ENCODE measurements at regions not wholly inside any gene's neighbourhood (a gene's known extent, or its start where the extent isn't known, plus 50 kb on each side); places are given as distances from the start of the nearest gene placed in this dataset.
"Not testable (repeated sequence)": the region's sequence is repeated elsewhere in the genome, so short reads cannot be mapped to it uniquely, and the experiment has no call there.

GRCh38 chr7:32753872-32754271 is 137.7 kb downstream of the KBTBD2 start:
- not testable (repeated sequence) for H3K79me2 ChIP-seq; H3K9ac ChIP-seq; H3K4me2 ChIP-seq (ENCODE audit: low read length); H3K4me1 ChIP-seq; H2AFZ ChIP-seq; H3K27ac ChIP-seq; H3K27me3 ChIP-seq (ENCODE audit: control insufficient read depth, insufficient read depth, low read length); H3K9me3 ChIP-seq (ENCODE audit: control insufficient read depth, low read length); H3K36me3 ChIP-seq (ENCODE audit: control insufficient read depth, insufficient read depth, low read length); H3K4me3 ChIP-seq (ENCODE audit: low read depth, low read length)

GRCh38 chr7:32748337-32748736 is 143.2 kb downstream of the KBTBD2 start:
- H3K36me3 ChIP-seq (ENCODE audit: control insufficient read depth, insufficient read depth, low read length); H3K4me3 ChIP-seq (ENCODE audit: low read depth, low read length); H3K79me2 ChIP-seq; H3K4me1 ChIP-seq; H3K4me2 ChIP-seq (ENCODE audit: low read length); H3K27me3 ChIP-seq (ENCODE audit: control insufficient read depth, insufficient read depth, low read length); H3K9ac ChIP-seq; H2AFZ ChIP-seq; H3K9me3 ChIP-seq (ENCODE audit: control insufficient read depth, low read length); H3K27ac ChIP-seq: not testable (repeated sequence)

- not testable (repeated sequence) for H3K4me2 ChIP-seq (ENCODE audit: low read length); H3K27ac ChIP-seq; H2AFZ ChIP-seq; H3K36me3 ChIP-seq (ENCODE audit: control insufficient read depth, insufficient read depth, low read length); H3K79me2 ChIP-seq; H3K9ac ChIP-seq; H3K4me3 ChIP-seq (ENCODE audit: low read depth, low read length); H3K9me3 ChIP-seq (ENCODE audit: control insufficient read depth, low read length); H3K27me3 ChIP-seq (ENCODE audit: control insufficient read depth, insufficient read depth, low read length); H3K4me1 ChIP-seq
These were observed 144.0 kb downstream of the KBTBD2 start for GRCh38 chr7:32747443-32748148.

- not testable (repeated sequence) for H3K9me3 ChIP-seq (ENCODE audit: control insufficient read depth, low read length); H3K27ac ChIP-seq; H3K36me3 ChIP-seq (ENCODE audit: control insufficient read depth, insufficient read depth, low read length); H3K79me2 ChIP-seq; H3K4me2 ChIP-seq (ENCODE audit: low read length); H3K4me1 ChIP-seq; H3K4me3 ChIP-seq (ENCODE audit: low read depth, low read length); H2AFZ ChIP-seq; H3K9ac ChIP-seq; H3K27me3 ChIP-seq (ENCODE audit: control insufficient read depth, insufficient read depth, low read length)
These were observed 149.6 kb downstream of the KBTBD2 start for GRCh38 chr7:32741853-32742476.

GRCh38 chr7:32739749-32740148 is 151.8 kb downstream of the KBTBD2 start:
- H3K9me3 ChIP-seq (ENCODE audit: control insufficient read depth, low read length); H3K36me3 ChIP-seq (ENCODE audit: control insufficient read depth, insufficient read depth, low read length); H2AFZ ChIP-seq; H3K9ac ChIP-seq; H3K4me2 ChIP-seq (ENCODE audit: low read length); H3K27ac ChIP-seq; H3K79me2 ChIP-seq; H3K4me3 ChIP-seq (ENCODE audit: low read depth, low read length); H3K4me1 ChIP-seq; H3K27me3 ChIP-seq (ENCODE audit: control insufficient read depth, insufficient read depth, low read length): not testable (repeated sequence)

- H3K27me3 ChIP-seq (ENCODE audit: control insufficient read depth, insufficient read depth, low read length); H3K9me3 ChIP-seq (ENCODE audit: control insufficient read depth, low read length); H3K4me3 ChIP-seq (ENCODE audit: low read depth, low read length); H3K4me1 ChIP-seq; H3K9ac ChIP-seq; H3K79me2 ChIP-seq; H3K4me2 ChIP-seq (ENCODE audit: low read length); H3K27ac ChIP-seq; H3K36me3 ChIP-seq (ENCODE audit: control insufficient read depth, insufficient read depth, low read length); H2AFZ ChIP-seq: not testable (repeated sequence)
These were observed 153.2 kb downstream of the KBTBD2 start for GRCh38 chr7:32738390-32738789.

- not testable (repeated sequence) for H3K79me2 ChIP-seq; H3K4me1 ChIP-seq; H3K4me3 ChIP-seq (ENCODE audit: low read depth, low read length); H3K36me3 ChIP-seq (ENCODE audit: control insufficient read depth, insufficient read depth, low read length); H2AFZ ChIP-seq; H3K4me2 ChIP-seq (ENCODE audit: low read length); H3K27ac ChIP-seq; H3K9me3 ChIP-seq (ENCODE audit: control insufficient read depth, low read length); H3K27me3 ChIP-seq (ENCODE audit: control insufficient read depth, insufficient read depth, low read length); H3K9ac ChIP-seq
These were observed 158.8 kb downstream of the KBTBD2 start for GRCh38 chr7:32732767-32733166.

- not testable (repeated sequence) for H3K36me3 ChIP-seq (ENCODE audit: control insufficient read depth, insufficient read depth, low read length); H3K27me3 ChIP-seq (ENCODE audit: control insufficient read depth, insufficient read depth, low read length); H3K9ac ChIP-seq; H3K9me3 ChIP-seq (ENCODE audit: control insufficient read depth, low read length); H3K79me2 ChIP-seq; H3K4me3 ChIP-seq (ENCODE audit: low read depth, low read length); H3K4me2 ChIP-seq (ENCODE audit: low read length); H3K27ac ChIP-seq
- Histone ChIP-seq H2AFZ (peak overlapping the region; percentile 62), H3K4me1 (peaks cover 12% of the 10 kb centered on the region)
These were observed 162.3 kb downstream of the KBTBD2 start for GRCh38 chr7:32729335-32729675.

- H3K9ac ChIP-seq; H3K9me3 ChIP-seq (ENCODE audit: control insufficient read depth, low read length); H3K27me3 ChIP-seq (ENCODE audit: control insufficient read depth, insufficient read depth, low read length); H3K36me3 ChIP-seq (ENCODE audit: control insufficient read depth, insufficient read depth, low read length); H3K79me2 ChIP-seq: not testable (repeated sequence)
- H3K4me3 ChIP-seq (ENCODE audit: low read depth, low read length), result peak overlapping the region; percentile 53
- H3K27ac ChIP-seq, result peak overlapping the region; percentile 80
- peak overlapping the region; percentile 55 for H3K4me2 ChIP-seq (ENCODE audit: low read length)
- peak overlapping the region; percentile 93 for H2AFZ ChIP-seq
- peaks cover 12% of the 10 kb centered on the region for H3K4me1 ChIP-seq
These were observed 162.9 kb downstream of the KBTBD2 start for GRCh38 chr7:32728412-32729334.

- H3K79me2 ChIP-seq; H3K36me3 ChIP-seq (ENCODE audit: control insufficient read depth, insufficient read depth, low read length); H3K9me3 ChIP-seq (ENCODE audit: control insufficient read depth, low read length); H3K27me3 ChIP-seq (ENCODE audit: control insufficient read depth, insufficient read depth, low read length): not testable (repeated sequence)
- Histone ChIP-seq H3K4me1 (peaks cover 12% of the 10 kb centered on the region), H2AFZ (peak overlapping the region; percentile 93), H3K27ac (peak overlapping the region; percentile 80), H3K4me3 (ENCODE audit: low read depth, low read length) (peak overlapping the region; percentile 53), H3K4me2 (ENCODE audit: low read length) (peak overlapping the region; percentile 49), H3K9ac (peak overlapping the region; percentile 67)
These were observed 163.8 kb downstream of the KBTBD2 start for GRCh38 chr7:32727483-32728411.

Data from parathyroid adenoma (tissue), 2 donors.